HCT116 (cell line): ENCODE measurements at regions not wholly inside any gene's neighbourhood (a gene's known extent, or its start where the extent isn't known, plus 50 kb on each side); places are given as distances from the start of the nearest gene placed in this dataset.

Source experiments
- ATAC-seq: fragments of 200-7000 bp; cut with Tn5 transposase; 2 replicates; pipeline ENCODE4 v1.9.1; 2020; ENCODE audit warnings: mild to moderate bottlenecking, moderate library complexity
- BruUV-seq: library from RNA; stranded (reverse); fragments of 400-500 nt; replicated peaks from 2 replicates; lab custom pipeline; 2021; lab: Mats Ljungman, UMichigan
- CTCF ChIA-PET: fragments of 300-600 bp; sonication (Branson Sonifier 250); formaldehyde crosslinking; loops from one replicate; lab custom pipeline; 2021; ENCODE audit warnings: antibody characterized with exemption; lab: Charles Lee
- POLR2A ChIA-PET: fragments of 300-600, 350-600 bp; sonication (Branson Sonifier 250); formaldehyde crosslinking; loops from one replicate; lab custom pipeline; 2021; ENCODE audit warnings: antibody characterized with exemption; lab: Charles Lee
- RAD21 ChIA-PET, 2 experiments: fragments of 300-600 bp; sonication (Branson Sonifier 250); formaldehyde crosslinking; loops; one replicate each; lab custom pipeline; 2023; ENCODE audit warnings: low total read pairs in 2 of 2; ENCODE audit not compliant: uncharacterized antibody in 2 of 2, unreplicated experiment in 2 of 2, low non-redundant PET in 1 of 2; lab: Charles Lee
- DNase-seq: peaks from one replicate; pipeline ENCODE4 v3.0.0-alpha.2; 2010; ENCODE audit warnings: low read depth, low spot score
- H2AFZ ChIP-seq: fragments of 200-600 bp; shearing (Covaris generic), sonication (generic); 2 replicates; pipeline ENCODE4 v1.6.1; 2017; ENCODE audit warnings: low read depth, mixed run types, mixed read lengths, antibody characterized with exemption, low read length; ENCODE audit not compliant: poor library complexity, severe bottlenecking
- H3K27ac ChIP-seq: 2 replicates; pipeline ENCODE4 v1.5.1; 2012; ENCODE audit warnings: low read depth, low read length
- H3K27me3 ChIP-seq: fragments of 200-600 bp; sonication (generic); 2 replicates; pipeline ENCODE4 v1.6.1; 2016; ENCODE audit warnings: mixed run types, low read length, mixed read lengths; ENCODE audit not compliant: insufficient read depth
- H3K36me3 ChIP-seq, 2 experiments: fragments of 200-500 bp in 1 of 2; fragments of 200-600 bp in 1 of 2; sonication (Bioruptor generic) in 1 of 2; sonication (generic) in 1 of 2; 2 replicates each; pipeline versions ENCODE4 v1.5.1 to v1.6.1; 2014 to 2016; ENCODE audit warnings: low read length in 2 of 2, inconsistent platforms in 1 of 2, mixed read lengths in 1 of 2, mixed run types in 1 of 2; ENCODE audit not compliant: insufficient read depth in 2 of 2, control insufficient read depth in 1 of 2
- H3K4me1 ChIP-seq, 2 experiments: fragments of 200-600 bp in 1 of 2; sonication (generic) in 1 of 2; 2 replicates each; pipeline versions ENCODE4 v1.5.1 to v1.6.1; 2012 to 2017; ENCODE audit warnings: low read length in 2 of 2, inconsistent platforms in 1 of 2, mild to moderate bottlenecking in 1 of 2, mixed read lengths in 1 of 2, mixed run types in 1 of 2, moderate library complexity in 1 of 2; ENCODE audit not compliant: insufficient read depth in 2 of 2, control insufficient read depth in 1 of 2
- H3K4me2 ChIP-seq: fragments of 200-600 bp; sonication (generic); 2 replicates; pipeline ENCODE4 v1.6.1; 2017; ENCODE audit warnings: mixed run types, low read length, mixed read lengths
- H3K4me3 ChIP-seq, 2 experiments: fragments of 200-600 bp in 1 of 2; sonication (generic) in 1 of 2; replicated peaks in 1 of 2; 2 replicates each; pipeline ENCODE4 v1.5.1; 2011 to 2016; ENCODE audit warnings: low read length in 2 of 2, control low read depth in 1 of 2, low read depth in 1 of 2, mild to moderate bottlenecking in 1 of 2, mixed read lengths in 1 of 2, mixed run types in 1 of 2
- H3K79me2 ChIP-seq: fragments of 200-600 bp; sonication (generic); 2 replicates; pipeline ENCODE4 v1.6.1; 2017; ENCODE audit warnings: mild to moderate bottlenecking, mixed run types, low read length, moderate library complexity, mixed read lengths; ENCODE audit not compliant: insufficient read depth
- H3K9ac ChIP-seq: fragments of 200-600 bp; sonication (generic); 2 replicates; pipeline ENCODE4 v1.6.1; 2016; ENCODE audit warnings: low read length, mixed read lengths
- H3K9me2 ChIP-seq: fragments of 200-600 bp; sonication (generic), shearing (Covaris generic); 2 replicates; pipeline ENCODE4 v1.6.1; 2017; ENCODE audit warnings: mixed run types, mild to moderate bottlenecking, moderate library complexity; ENCODE audit not compliant: insufficient read depth
- H3K9me3 ChIP-seq, 2 experiments: fragments of 200-500 bp in 1 of 2; fragments of 200-600 bp in 1 of 2; sonication (Bioruptor generic) in 1 of 2; sonication (generic) in 1 of 2; 2 replicates each; pipeline ENCODE4 v1.6.1; 2014 to 2017; ENCODE audit warnings: low read length in 2 of 2, mixed read lengths in 2 of 2, inconsistent platforms in 1 of 2, low read depth in 1 of 2, mild to moderate bottlenecking in 1 of 2, mixed run types in 1 of 2, moderate library complexity in 1 of 2; ENCODE audit not compliant: control insufficient read depth in 1 of 2, insufficient read depth in 1 of 2
- H4K20me1 ChIP-seq: fragments of 200-600 bp; sonication (generic), shearing (Covaris generic); 2 replicates; pipeline ENCODE4 v1.6.1; 2017; ENCODE audit warnings: mixed run types, mild to moderate bottlenecking, moderate library complexity; ENCODE audit not compliant: insufficient read depth
- CBX3 ChIP-seq: IDR thresholded peaks from 2 replicates; pipeline ENCODE4 v1.6.1; 2012; ENCODE audit warnings: low read depth
- CEBPB ChIP-seq: IDR thresholded peaks from 2 replicates; pipeline ENCODE4 v1.6.1; 2012; ENCODE audit warnings: low read depth
- EGR1 ChIP-seq: IDR thresholded peaks from 2 replicates; pipeline ENCODE4 v1.6.1; 2012; ENCODE audit warnings: low read depth
- ELF1 ChIP-seq: IDR thresholded peaks from 2 replicates; pipeline ENCODE4 v1.6.1; 2012; ENCODE audit warnings: low read depth, borderline replicate concordance
- EZH2phosphoT487 ChIP-seq: fragments of 200-600 bp; IDR thresholded peaks from 2 replicates; pipeline ENCODE4 v1.6.1; 2018; ENCODE audit warnings: antibody characterized with exemption, borderline replicate concordance
- FOSL1 ChIP-seq: IDR thresholded peaks from 2 replicates; pipeline ENCODE4 v1.6.1; 2012; ENCODE audit warnings: low read depth
- POLR2A ChIP-seq: IDR thresholded peaks from 2 replicates; pipeline ENCODE4 v1.7.0; 2011; ENCODE audit warnings: borderline replicate concordance; ENCODE audit not compliant: insufficient read depth, insufficient read length; ENCODE audit errors: extremely low read depth
- RAD21 ChIP-seq: IDR thresholded peaks from 2 replicates; pipeline ENCODE4 v1.6.1; 2012; ENCODE audit warnings: low read depth, mild to moderate bottlenecking
- SIN3A ChIP-seq: IDR thresholded peaks from 2 replicates; pipeline ENCODE4 v1.6.1; 2012; ENCODE audit warnings: low read depth
- SP1 ChIP-seq: IDR thresholded peaks from 2 replicates; pipeline ENCODE4 v1.6.1; 2012; ENCODE audit warnings: low read depth
- SRF ChIP-seq: IDR thresholded peaks from 2 replicates; pipeline ENCODE4 v1.6.1; 2012; ENCODE audit warnings: low read depth
- TCF7L2 ChIP-seq: IDR thresholded peaks from 2 replicates; pipeline ENCODE4 v1.7.0; 2011; ENCODE audit warnings: borderline replicate concordance, inconsistent platforms; ENCODE audit not compliant: insufficient read depth, insufficient read length; ENCODE audit errors: extremely low read depth
- YY1 ChIP-seq: IDR thresholded peaks from 2 replicates; pipeline ENCODE4 v1.6.1; 2011; ENCODE audit warnings: low read length, low read depth, moderate library complexity, mild to moderate bottlenecking; ENCODE audit not compliant: insufficient replicate concordance; ENCODE audit errors: extremely low read depth
- ZFX ChIP-seq: fragments of 450-650 bp; IDR thresholded peaks from 2 replicates; pipeline ENCODE4 v1.6.1; 2017
- ZNF274 ChIP-seq: fragments of 200-500 bp; sonication (Bioruptor generic); IDR thresholded peaks from 2 replicates; pipeline ENCODE4 v1.6.1; 2014; ENCODE audit warnings: mild to moderate bottlenecking, low read depth, low read length, inconsistent platforms
- intact Hi-C: fragments of 100-400 bp; cut with micrococcal nuclease; formaldehyde crosslinking; loops from 2 replicates; pipeline ENCODE4 v1.10.0; 2022
- TF ChIP-seq, protein P1 (sequence below), 3 experiments: fragments of 200-600 bp in 1 of 3; sonication (generic) in 1 of 3; IDR thresholded peaks in 2 of 3; conservative IDR thresholded peaks in 1 of 3; 2 replicates each; pipeline ENCODE4 v1.5.1; 2012 to 2017; ENCODE audit warnings: low read depth in 2 of 3, low read length in 2 of 3, antibody characterized with exemption in 1 of 3, borderline replicate concordance in 1 of 3, control low read depth in 1 of 3, mild to moderate bottlenecking in 1 of 3, mixed read lengths in 1 of 3, mixed run types in 1 of 3, moderate library complexity in 1 of 3; ENCODE audit not compliant: insufficient read depth in 1 of 3
- TF ChIP-seq, protein P2 (sequence below): IDR thresholded peaks from 2 replicates; pipeline ENCODE4 v1.6.1; 2012; ENCODE audit warnings: low read depth
- TF ChIP-seq, protein P3 (sequence below): IDR thresholded peaks from 2 replicates; pipeline ENCODE4 v1.6.1; 2012
- TF ChIP-seq, protein P4 (sequence below): IDR thresholded peaks from 2 replicates; pipeline ENCODE4 v1.6.1; 2011; ENCODE audit warnings: mild to moderate bottlenecking, low read length, moderate library complexity; ENCODE audit not compliant: insufficient replicate concordance; ENCODE audit errors: extremely low read depth

DNA sequence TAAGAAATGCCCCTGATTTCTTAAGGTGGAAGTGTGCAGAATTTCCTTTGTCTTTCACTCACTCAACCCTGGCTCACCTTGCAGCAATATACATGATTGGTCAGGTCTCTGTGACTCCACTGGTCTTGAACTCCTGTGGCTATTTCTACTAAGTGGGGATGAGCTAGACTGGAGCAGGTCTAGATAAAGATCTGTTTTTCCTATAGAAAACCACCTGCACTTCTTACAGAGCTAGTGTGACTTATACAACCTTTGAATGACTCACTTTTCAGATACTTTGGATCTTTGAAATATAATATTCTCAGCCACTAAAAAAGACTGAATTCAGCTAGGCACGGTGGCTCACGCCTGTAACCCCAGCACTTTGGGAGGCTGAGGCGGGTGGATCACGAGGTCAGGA is 98.5 kb upstream of the KCTD1 start:
- no peak overlapping the region for H3K4me2 ChIP-seq
- H3K36me3 ChIP-seq, result no peaks in the 10 kb centered on the region
- intact Hi-C loops, result no loop called here
- H3K4me3 ChIP-seq, result no peak overlapping the region
- CTCF ChIA-PET, result interaction anchor here (0.9 to 2.0 kb wide), 3 partner anchors 26 to 241 kb away, joined by 3 to 11 read pairs (median 3); no protein-coding TSS in a partner anchor
- no peaks in the 10 kb centered on the region for H4K20me1 ChIP-seq
- no peak for DNase-seq
- no peak overlapping the region for H3K27ac ChIP-seq
- ATAC-seq, result no peak
- H3K9ac ChIP-seq, result no peak overlapping the region
- RAD21 ChIA-PET, result no interaction called here
- H3K79me2 ChIP-seq, result no peaks in the 10 kb centered on the region
- no peaks in the 10 kb centered on the region for H3K9me3 ChIP-seq
- TF ChIP-seq, protein P1, sequence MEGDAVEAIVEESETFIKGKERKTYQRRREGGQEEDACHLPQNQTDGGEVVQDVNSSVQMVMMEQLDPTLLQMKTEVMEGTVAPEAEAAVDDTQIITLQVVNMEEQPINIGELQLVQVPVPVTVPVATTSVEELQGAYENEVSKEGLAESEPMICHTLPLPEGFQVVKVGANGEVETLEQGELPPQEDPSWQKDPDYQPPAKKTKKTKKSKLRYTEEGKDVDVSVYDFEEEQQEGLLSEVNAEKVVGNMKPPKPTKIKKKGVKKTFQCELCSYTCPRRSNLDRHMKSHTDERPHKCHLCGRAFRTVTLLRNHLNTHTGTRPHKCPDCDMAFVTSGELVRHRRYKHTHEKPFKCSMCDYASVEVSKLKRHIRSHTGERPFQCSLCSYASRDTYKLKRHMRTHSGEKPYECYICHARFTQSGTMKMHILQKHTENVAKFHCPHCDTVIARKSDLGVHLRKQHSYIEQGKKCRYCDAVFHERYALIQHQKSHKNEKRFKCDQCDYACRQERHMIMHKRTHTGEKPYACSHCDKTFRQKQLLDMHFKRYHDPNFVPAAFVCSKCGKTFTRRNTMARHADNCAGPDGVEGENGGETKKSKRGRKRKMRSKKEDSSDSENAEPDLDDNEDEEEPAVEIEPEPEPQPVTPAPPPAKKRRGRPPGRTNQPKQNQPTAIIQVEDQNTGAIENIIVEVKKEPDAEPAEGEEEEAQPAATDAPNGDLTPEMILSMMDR (IDR thresholded peaks at IDR 0.05 in 2 of 3, conservative IDR thresholded peaks at IDR 0.05 in 1 of 3; ENCODE audit: borderline replicate concordance in 1 of 3, insufficient read depth in 1 of 3, low read depth in 2 of 3, low read length in 2 of 3), result no peak
- TF ChIP-seq TCF7L2 (no peak), SRF (no peak), FOSL1 (no peak), ZFX (no peak), SIN3A (no peak), RAD21 (no peak), EZH2phosphoT487 (no peak), CEBPB (no peak), ZNF274 (no peak), ELF1 (no peak), SP1 (no peak), POLR2A (no peak), EGR1 (no peak), YY1 (no peak), CBX3 (no peak)
- TF ChIP-seq, protein P2, sequence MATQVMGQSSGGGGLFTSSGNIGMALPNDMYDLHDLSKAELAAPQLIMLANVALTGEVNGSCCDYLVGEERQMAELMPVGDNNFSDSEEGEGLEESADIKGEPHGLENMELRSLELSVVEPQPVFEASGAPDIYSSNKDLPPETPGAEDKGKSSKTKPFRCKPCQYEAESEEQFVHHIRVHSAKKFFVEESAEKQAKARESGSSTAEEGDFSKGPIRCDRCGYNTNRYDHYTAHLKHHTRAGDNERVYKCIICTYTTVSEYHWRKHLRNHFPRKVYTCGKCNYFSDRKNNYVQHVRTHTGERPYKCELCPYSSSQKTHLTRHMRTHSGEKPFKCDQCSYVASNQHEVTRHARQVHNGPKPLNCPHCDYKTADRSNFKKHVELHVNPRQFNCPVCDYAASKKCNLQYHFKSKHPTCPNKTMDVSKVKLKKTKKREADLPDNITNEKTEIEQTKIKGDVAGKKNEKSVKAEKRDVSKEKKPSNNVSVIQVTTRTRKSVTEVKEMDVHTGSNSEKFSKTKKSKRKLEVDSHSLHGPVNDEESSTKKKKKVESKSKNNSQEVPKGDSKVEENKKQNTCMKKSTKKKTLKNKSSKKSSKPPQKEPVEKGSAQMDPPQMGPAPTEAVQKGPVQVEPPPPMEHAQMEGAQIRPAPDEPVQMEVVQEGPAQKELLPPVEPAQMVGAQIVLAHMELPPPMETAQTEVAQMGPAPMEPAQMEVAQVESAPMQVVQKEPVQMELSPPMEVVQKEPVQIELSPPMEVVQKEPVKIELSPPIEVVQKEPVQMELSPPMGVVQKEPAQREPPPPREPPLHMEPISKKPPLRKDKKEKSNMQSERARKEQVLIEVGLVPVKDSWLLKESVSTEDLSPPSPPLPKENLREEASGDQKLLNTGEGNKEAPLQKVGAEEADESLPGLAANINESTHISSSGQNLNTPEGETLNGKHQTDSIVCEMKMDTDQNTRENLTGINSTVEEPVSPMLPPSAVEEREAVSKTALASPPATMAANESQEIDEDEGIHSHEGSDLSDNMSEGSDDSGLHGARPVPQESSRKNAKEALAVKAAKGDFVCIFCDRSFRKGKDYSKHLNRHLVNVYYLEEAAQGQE, result no peak
- TF ChIP-seq, protein P3, sequence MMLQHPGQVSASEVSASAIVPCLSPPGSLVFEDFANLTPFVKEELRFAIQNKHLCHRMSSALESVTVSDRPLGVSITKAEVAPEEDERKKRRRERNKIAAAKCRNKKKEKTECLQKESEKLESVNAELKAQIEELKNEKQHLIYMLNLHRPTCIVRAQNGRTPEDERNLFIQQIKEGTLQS, result no peak
- TF ChIP-seq, protein P4, sequence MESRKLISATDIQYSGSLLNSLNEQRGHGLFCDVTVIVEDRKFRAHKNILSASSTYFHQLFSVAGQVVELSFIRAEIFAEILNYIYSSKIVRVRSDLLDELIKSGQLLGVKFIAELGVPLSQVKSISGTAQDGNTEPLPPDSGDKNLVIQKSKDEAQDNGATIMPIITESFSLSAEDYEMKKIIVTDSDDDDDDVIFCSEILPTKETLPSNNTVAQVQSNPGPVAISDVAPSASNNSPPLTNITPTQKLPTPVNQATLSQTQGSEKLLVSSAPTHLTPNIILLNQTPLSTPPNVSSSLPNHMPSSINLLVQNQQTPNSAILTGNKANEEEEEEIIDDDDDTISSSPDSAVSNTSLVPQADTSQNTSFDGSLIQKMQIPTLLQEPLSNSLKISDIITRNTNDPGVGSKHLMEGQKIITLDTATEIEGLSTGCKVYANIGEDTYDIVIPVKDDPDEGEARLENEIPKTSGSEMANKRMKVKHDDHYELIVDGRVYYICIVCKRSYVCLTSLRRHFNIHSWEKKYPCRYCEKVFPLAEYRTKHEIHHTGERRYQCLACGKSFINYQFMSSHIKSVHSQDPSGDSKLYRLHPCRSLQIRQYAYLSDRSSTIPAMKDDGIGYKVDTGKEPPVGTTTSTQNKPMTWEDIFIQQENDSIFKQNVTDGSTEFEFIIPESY, result no peak
- POLR2A ChIA-PET, result no interaction called here
- no peak overlapping the region for H2AFZ ChIP-seq
- H3K4me1 ChIP-seq, result peaks cover 0 to 3% of the 10 kb centered on the region in 2 experiments; a peak in 1 of 4 replicates
- H3K9me2 ChIP-seq, result no peaks in the 10 kb centered on the region
- no peaks in the 10 kb centered on the region for H3K27me3 ChIP-seq
- no TSS peak for BruUV-seq
